UCSD-AML1 (cell line): ENCODE measurements at regions not wholly inside any gene's neighbourhood (a gene's known extent, or its start where the extent isn't known, plus 50 kb on each side); places are given as distances from the start of the nearest gene placed in this dataset.
"Not testable (repeated sequence)": the region's sequence is repeated elsewhere in the genome, so short reads cannot be mapped to it uniquely, and the experiment has no call there.

Experiments
- DNase-seq: peaks from one replicate; lab custom pipeline; 2025; ENCODE audit not compliant: unreplicated experiment; lab: John Stamatoyannopoulos, UW

GRCh38 chr9:86629530-86629929 is 275.3 kb upstream of the TUT7 start:
- no peak for DNase-seq

DNA sequence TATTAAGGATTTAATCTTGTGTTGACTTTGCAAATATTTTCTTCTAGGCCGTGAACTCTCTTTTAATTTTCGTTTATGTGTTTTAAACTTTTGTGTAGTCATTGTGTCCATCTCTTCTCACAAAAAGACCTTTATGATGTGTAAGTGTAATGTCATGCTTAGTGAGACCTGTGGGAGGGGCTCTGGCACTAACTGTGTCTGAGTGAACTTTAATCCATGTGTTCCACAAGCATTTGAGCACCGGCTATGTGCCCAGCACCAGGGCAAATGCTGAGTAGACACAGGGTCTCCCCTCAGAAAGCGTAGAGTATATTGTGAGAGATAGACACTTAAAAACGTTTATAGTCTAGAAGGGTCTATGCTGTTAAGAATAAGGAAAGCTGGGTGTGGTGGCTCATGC is 272.6 kb upstream of the TUT7 start:
- DNase-seq, result no peak

DNA sequence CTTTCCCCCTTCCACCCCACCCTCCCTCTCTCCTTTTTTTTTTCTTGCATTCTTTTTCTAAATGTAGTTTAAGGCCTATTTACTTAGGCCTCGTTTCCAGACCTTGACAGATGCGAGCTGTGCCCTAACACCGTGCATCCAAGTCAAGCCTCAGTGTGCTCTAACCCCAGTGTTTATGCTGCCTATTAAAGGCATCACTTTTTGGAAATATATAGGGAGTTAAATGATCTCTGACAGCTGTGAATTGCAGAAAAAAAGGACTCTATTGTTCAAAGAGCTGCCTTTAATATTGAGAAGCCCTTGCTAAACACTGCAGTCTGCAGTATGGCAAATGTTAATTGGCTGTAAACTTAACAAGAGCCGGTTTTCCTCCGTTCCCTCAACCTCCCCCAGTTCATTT is 270.4 kb upstream of the TUT7 start:
- DNase-seq, result no peak

- no peak for DNase-seq
These were observed 260.9 kb upstream of the TUT7 start for GRCh38 chr9:86614871-86615849.

DNA sequence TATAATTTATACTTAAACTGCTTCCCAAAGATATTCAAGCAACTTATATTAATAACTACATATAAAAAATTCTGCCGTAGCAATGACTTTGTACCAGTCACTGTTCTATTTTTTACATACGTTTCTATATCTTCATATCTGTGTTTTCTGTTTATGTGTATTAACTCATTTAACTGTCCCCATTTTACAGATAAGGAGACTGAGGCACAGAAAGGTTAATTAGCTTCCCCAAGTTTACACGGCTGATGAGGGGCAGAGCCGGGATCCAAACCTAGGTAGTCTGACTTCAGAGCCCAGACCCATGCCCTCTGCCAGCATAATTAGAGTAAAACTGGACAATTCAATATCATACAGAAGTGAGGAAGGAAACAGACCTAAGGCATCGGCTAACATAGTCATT is 259.7 kb upstream of the TUT7 start:
- no peak for DNase-seq

GRCh38 chr9:86611534-86611933 is 257.3 kb upstream of the TUT7 start:
- DNase-seq, result not testable (repeated sequence)

GRCh38 chr9:86605303-86605702 is 251.1 kb upstream of the TUT7 start:
- no peak for DNase-seq

DNA sequence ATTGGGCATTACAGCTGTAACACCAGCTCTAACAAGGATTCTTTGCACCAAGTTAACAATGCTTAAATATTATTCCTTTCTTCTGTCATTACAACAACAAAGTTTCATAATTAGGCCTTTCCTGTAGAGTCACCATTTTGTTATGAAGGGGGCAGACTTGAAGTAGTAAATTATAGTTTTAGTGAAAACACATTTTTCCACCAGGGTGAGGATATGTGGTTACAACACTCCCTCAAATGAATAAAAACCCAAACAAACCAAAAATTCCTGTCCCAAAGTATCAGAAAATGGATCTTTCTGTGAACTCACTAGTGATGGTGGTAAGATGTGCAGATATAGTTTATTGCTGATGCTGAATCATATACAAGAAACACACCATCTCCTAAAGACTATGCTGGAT is 250.5 kb upstream of the TUT7 start:
- no peak for DNase-seq

DNA sequence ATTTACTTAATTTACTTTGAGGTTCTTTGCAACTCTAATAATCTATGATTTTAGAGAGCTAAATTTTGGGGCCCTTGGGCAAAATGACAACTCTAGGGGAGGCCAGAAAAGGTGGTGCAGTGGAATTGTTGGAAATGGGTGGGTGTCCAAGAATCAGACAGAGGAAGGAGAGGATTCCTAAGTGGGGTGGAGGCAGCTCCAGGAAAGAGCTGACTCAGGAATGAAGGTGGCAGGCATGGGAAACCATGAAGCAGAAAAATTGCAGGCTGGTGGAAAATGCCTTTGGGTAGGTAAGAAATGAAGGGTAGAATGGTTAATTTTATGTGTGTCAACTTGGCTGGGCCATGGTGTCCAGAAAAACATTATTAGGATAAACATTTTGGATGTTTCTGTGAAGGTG is 248.5 kb upstream of the TUT7 start:
- DNase-seq, result no peak

DNA sequence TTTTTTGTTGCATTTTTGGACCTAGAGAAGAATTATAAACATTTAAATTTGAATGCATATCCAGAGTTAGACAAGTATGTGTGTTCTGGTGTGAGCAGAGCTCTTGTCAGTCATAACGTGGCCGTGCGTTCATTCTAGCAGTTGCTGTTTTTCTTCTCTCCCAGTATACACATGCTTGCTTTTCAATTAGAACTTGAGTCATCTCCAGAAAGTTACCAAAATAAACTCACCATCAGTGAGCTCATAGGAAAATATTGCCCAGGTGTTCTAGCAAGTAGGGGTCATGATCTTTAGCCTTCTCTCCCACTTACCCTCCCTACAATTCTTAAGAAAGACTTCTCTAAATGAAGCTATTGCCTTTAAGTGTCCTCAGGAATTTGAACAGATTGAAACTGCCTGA is 247.5 kb upstream of the TUT7 start:
- DNase-seq, result no peak

GRCh38 chr9:86600977-86601376 is 246.8 kb upstream of the TUT7 start:
- DNase-seq, result no peak

DNA sequence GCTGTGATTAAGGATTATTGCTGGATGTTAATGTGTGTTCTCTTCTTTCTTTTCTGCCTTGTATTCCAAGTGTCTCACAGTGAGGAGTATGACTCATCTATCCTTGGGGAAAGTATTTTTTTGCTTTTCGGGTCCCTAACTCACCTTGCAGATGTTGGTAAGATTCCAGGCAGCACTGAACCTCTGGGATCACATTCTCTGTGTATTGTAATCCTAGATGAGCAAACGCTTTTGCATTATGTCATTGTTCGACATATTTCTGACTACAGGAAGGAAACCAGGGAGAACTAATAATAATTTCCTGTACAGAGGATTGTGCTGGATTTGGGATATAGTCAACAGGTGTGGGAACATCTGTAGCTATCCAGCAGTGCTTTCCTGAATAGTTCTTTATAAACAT is 246.1 kb upstream of the TUT7 start:
- no peak for DNase-seq

DNA sequence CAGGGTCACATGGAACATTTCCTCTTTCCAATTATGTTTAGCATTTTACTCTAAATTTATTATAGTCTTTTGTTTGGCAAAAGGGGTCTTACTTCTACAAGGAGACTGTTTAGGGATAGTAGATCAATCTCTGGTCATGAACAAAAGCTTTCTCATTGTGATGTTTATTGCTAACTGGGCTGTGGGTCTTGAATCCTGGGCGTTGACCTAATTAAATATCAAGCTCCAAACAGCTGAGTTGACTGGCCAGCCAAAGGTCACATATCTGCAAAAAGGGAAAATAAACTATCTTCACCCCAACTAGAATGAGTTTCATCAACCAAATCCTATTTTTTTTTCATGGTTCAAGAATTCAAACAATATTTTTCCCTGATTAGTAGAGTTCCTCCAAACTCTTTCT is 245.4 kb upstream of the TUT7 start:
- no peak for DNase-seq

DNA sequence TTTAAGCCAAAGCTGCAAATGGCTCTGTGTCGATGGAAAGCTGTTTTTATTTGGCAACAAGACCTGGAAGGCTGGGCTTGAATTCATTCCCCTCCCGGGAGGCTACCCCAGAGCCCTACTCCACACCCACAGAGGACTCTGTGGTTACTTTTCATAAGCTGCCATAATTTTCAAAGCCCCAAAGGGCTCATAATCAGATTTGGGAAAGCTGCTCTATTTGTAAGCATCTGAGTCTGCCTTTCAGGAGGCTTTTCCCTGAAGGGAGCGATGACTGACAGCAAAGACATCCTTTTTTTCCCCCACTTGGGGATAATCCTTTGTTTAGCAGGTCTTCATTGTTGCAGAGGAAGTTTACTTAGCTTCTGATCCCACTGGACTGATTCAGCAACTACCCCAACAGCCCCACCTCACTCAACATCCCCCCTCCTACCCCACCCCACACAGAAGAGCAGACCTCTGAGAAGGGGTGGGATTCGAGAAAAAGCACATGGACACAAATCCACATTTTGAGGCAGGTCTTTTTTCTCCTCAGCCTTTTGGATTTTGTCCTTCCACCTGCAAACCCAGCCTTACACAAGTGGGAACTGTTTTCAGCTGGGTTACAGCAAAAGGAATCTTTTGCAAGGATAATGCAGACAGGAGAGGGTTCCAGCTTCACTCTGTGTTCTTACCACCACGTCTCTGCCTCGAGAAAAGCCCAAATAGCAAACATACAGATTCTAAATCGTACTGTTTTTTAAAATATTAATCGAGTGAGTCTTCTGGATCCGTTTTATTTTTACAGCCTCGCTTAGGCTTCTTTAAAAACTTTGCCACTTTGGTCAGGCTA is 244.4 kb upstream of the TUT7 start:
- no peak for DNase-seq

GRCh38 chr9:86594724-86595123 is 240.5 kb upstream of the TUT7 start:
- DNase-seq, result no peak

GRCh38 chr9:86591472-86591871 is 237.3 kb upstream of the TUT7 start:
- no peak for DNase-seq

DNA sequence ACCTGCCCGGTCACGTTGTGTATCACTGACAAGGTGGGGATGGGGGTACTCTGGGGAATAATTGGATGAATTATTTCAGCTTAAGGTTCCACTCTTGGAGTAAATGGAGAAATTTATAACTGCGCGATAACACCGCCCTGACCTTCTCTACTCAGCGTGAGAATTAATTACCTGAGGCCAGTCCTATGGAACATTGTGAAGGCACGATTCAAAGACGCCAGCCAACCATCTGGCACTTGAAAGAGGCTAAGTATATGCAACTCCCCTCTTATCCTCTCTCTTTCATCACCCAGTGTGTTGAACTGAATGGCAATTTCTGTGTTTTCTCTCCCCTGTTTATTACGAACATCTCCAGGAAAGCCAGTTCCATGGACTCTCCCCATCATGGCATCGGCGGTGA is 235.5 kb upstream of the TUT7 start:
- no peak for DNase-seq

DNA sequence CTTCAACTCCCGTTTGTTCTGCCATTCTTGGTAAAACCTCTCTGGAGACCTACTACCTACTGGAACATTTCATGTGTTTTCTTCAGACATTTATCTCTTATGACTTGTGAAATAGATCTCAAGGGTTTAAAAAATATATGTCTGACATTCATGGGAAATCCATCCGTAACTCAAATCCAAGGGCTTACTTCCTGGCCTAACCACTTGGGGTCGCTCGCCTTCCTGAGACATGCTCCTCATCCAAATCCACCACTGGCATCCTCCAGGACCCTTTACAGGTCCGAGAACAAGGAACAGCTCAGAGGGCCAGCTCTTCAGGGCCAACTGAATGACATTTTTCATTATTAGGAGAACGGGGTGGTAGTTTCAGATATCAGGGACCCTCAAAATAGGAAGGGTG is 235.1 kb upstream of the TUT7 start:
- DNase-seq, result no peak

DNA sequence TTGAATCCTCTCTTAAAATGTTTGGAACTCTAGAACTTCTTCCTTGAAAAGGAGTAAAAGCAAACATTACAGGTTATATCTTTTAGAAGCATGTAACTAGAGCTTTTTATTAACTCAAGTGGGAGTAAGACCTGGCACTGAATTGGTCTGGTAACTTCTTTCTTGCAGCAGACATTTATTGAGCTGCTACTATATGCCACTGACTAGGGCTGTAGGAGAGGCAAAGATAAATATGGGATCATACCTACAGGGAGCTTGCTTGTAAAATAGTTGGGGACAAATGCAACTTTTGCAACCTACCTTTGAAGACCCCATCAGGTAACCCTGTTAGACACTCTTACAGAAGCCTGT is 231.9 kb upstream of the TUT7 start:
- DNase-seq, result no peak

- no peak for DNase-seq
These were observed 231.4 kb upstream of the TUT7 start for GRCh38 chr9:86585422-86586143.

DNA sequence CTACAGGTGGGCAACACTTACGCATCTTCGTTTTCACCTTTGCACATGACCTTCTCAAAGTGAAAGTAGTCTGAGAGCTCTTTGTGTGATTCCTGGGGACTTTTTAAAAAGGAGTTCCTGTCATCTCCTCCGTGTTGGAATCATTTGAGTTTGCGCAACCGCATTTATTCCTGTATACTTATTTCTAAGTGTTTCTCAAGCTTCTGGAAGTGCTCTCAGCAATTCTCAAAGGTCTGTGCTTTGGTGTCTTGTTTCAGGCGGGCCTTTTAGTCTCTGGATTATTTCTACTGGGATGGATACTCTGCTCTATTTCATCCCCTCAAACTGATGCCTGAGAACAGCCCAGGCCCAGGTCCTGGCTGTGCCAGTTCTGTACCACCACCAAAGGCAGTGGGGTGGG is 226.5 kb upstream of the TUT7 start:
- no peak for DNase-seq

- no peak for DNase-seq
These were observed 224.5 kb upstream of the TUT7 start for GRCh38 chr9:86578722-86579121.
